GM18498 (cell line): ENCODE measurements at regions not wholly inside any gene's neighbourhood (a gene's known extent, or its start where the extent isn't known, plus 50 kb on each side); places are given as distances from the start of the nearest gene placed in this dataset.
A peak's percentile ranks its signal among the peaks of the same experiment; 100 is the strongest.
"Not testable (repeated sequence)": the region's sequence is repeated elsewhere in the genome, so short reads cannot be mapped to it uniquely, and the experiment has no call there.

ENCODE experiments used
- ATAC-seq: cut with Tn5 transposase; IDR thresholded peaks from one replicate; pipeline ENCODE4 v1.9.1; 2021; ENCODE audit warnings: mild to moderate bottlenecking, moderate library complexity; ENCODE audit not compliant: unreplicated experiment

GRCh38 chr7:19623676-19624075, 85.2 kb downstream of the POLR1F start:
- ATAC-seq: no peak

- ATAC-seq: no peak
Measured at GRCh38 chr7:19621740-19622139, 87.1 kb downstream of the POLR1F start.

DNA sequence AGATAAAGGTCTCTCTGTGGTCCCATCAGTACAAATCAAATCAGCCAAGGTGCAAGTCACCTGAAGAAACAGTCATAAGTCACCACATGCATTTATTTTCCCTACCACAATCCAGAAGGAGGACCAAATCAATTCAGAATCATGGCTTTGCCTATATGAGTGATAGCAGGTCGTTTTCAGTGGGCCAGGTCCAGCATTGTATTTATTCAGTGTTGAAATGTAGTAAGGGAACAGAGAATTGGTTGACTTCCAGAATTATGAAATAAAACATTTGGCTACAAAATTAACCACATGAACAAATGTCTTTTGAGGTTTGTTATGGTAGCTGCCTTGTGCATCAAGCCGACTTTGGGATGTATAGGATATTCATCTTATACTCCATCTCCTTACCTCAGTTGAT, 88.4 kb downstream of the POLR1F start:
- ATAC-seq: no peak

DNA sequence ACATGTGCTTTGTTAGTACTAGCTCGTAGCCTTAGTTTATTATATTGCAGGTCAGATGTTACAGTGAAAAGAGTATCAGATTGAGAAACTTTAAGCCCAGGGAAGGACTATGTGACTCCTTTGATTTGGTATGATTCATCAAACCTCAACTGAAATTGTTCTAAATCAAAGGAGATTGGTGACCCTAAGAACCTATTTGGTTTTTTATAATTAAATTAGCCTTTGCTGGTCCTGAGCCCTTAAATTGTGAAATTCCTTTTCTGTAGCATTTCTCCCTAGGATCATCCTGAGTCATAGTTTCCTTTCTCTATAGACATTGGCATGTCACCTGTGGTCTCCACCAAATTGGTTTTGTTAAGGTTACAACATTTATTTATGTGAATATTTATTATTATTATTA, 89.7 kb downstream of the POLR1F start:
- no peak for ATAC-seq

GRCh38 chr7:19617901-19618300, 90.9 kb downstream of the POLR1F start:
- ATAC-seq: no peak

DNA sequence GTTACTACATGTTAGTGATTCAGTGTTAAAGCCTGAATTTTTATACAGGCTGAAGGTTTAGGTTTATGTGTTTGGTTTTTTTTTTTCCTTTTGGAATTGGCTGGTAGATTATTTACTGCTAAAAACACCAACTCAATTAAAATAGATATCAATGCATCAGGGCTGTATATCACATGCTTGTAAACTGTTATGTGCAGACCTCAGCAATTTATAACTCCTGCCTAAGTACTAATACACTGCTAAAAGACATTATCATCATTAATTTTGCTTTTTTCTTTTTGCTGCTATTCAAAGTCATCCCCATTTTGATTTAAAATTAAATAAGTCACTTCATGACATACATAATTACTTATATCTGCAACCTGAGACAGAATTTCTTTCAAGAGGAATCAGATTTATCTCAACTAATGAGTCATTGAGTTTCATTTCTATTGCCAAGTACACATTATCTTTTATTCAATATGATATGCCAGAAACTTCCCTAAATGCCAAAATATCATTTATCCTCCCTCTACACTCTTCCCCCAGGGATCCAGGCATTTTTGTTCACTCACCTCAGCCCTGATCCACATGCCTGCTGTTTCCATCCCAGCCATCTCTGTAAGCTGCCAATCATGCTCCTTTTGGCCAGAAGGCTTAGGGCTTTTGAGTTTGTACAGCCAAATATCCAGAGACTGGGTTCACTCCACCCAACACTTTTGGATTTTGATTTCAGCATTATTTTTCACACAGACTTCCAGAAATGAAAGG, 98.5 kb downstream of the POLR1F start:
- no peak for ATAC-seq

- no peak for ATAC-seq
Measured at GRCh38 chr7:19589446-19589845, 119.4 kb downstream of the POLR1F start.

GRCh38 chr7:19587291-19587690, 121.5 kb downstream of the POLR1F start:
- peak; percentile 66 for ATAC-seq

DNA sequence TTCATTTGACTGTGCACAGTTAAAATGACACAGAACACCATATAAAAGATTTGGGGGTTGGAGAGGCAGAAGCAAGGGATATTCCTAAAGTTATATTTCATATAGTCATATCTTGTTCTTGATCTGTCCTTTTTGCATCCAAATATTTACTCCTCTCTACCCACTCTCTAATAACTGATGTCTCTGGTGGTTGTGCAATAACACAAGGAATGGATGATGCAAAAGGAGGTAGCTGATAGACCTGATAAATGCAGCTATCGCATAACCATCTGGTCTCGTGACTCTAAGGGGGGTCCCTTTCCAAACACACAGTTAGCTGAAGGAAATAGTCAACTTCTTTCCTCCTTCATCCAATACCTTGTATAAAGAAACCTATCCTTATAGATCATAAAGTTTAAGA, 123.1 kb downstream of the POLR1F start:
- ATAC-seq: no peak

- ATAC-seq: no peak
Measured at GRCh38 chr7:19575909-19576557, 132.8 kb downstream of the POLR1F start.

DNA sequence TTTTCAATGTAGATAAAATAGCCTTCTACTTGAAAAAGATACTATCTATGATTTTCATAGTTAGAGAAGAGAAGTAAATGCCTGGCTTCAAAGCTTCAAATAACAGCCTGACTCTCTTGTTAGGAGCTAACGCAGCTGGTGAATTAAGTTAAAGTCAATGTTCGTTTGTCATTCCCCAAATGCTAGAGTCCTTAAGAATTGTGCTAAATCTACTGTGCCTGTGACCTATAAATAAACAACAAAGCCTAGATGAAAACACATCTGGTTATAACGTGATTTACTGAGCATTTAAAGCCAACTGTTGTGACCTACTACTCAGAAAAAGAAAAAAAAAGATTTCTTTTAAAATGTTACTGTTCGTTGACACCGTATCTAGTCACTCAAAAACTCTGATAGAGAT, 134.7 kb downstream of the POLR1F start:
- no peak for ATAC-seq

- no peak for ATAC-seq
Measured at GRCh38 chr7:19572566-19572965, 136.3 kb downstream of the POLR1F start.

- ATAC-seq: no peak
Measured at GRCh38 chr7:19567011-19567410, 141.8 kb downstream of the POLR1F start.

- ATAC-seq: no peak
Measured at GRCh38 chr7:19565602-19566001, 143.2 kb downstream of the POLR1F start.

DNA sequence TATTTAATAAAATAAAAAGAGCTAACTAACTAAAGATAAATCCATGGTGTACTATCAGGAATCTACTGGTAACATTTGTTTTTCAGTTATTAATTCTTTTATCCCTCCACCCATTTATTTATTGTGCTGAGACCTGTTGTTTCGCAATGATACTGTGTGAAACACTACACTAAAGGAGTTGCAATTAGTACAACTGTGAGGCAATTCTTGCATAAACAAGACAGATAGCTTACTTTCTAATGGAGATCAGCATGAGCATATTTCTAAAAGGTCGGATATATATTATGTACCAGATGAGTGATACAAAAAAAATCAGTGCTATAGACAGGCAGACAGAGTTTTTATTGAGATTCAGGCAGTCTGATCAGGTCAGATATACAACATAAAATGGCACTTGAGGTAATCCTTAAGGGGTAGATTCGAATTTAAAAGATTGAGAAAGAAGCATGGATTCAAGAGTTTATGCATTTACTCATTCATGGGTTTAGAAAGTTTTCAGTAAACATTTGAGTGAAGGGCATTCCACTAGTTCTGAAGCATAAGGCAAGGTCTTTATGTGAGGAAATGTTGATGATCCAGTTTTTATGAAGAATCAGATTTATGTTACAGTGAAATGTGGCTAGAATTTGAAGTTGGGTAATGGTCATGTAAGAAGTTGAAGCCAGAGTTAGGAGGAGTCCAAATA, 147.6 kb downstream of the POLR1F start:
- ATAC-seq: no peak

DNA sequence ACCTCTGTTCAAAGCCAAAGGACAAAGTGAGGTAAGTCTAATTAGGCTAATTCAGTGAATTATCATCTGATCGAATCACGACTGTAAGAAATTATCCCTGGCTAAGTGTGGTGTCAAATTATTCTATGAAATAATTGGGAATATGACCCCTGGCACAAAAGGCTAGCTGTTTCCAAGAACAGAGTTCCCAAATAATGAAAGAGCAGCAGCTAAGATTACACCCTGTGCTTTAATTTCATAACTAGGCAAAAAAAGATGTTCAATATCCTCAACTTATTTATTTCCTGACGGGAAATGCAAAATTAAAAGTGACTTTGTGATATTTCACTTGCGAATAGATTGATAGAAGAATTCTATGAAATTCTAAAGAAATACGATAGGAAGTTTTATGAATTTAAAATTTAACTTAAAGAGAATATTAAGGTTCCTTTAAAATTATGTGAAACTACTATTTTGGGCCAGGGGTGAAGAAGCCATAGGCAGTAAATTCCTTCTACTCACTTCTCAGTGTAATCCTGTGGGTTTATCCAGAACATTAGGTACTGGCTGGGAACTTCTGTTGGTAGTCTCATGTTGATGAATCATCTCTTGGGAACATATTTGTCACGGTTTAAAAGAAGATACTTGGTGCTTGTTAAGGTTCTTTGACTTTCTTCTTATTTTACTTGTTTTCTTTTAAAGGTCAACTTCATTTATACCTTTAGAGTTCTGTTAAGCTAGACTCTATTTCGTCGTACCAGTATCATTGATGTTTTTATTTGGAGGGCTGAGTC, 148.5 kb downstream of the POLR1F start:
- ATAC-seq: no peak

DNA sequence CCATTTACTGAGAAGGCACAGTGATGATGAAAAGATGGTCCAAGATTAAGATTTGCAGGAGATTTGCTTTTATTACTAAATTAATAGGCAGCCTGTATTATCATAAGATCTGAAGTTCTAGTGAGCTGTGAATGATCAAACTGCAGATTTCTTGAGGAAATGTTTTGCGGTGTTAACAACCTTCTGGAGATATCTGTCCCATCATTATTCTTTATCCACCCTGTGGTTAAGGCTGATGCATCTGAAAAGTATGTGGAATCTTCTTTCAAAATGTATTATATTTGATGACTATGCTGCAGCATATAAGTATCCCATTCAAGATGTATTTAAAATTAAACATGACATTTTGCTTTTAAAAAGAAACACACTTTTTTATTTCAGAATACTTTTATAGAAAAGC, 150.3 kb downstream of the POLR1F start:
- ATAC-seq: no peak

- ATAC-seq: no peak
Measured at GRCh38 chr7:19557726-19558465, 150.9 kb downstream of the POLR1F start.

DNA sequence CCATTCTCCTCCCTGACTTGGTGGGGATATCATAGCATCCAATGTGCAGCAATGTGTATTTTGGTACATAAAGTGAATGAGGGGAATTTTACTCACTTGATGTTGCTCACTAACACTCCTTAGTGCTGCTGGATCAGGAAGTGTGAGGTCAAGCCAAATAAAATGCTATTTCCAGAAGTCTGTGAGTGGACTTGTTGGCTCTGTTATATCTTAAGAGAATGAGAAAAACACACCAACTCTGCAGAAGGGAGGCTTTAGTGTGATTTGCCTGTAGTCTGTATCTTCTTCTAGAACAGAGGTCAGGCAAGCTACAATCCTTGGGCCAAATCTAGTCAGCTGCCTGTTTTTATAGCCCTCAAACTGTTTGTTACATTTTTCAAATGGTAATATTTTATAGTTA, 154.3 kb downstream of the POLR1F start:
- no peak for ATAC-seq

DNA sequence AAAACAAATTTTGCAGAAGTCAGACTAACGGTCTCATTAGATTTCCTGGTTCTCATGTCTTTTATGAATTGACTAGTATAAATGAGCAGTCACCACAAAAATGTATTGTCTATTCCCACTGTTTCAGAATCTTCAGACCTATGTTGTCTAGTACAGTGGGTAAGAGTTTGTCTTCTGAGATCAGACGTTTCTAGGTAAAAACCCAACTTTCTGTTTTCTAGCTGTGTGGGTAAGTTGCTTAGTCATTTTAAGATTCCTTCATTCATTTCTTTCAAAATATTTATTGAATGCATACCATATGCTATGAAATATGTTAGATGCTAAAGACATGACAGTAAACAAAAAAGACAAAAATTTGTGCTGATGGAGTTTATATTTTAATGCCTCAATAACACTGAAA, 156.3 kb downstream of the POLR1F start:
- no peak for ATAC-seq

DNA sequence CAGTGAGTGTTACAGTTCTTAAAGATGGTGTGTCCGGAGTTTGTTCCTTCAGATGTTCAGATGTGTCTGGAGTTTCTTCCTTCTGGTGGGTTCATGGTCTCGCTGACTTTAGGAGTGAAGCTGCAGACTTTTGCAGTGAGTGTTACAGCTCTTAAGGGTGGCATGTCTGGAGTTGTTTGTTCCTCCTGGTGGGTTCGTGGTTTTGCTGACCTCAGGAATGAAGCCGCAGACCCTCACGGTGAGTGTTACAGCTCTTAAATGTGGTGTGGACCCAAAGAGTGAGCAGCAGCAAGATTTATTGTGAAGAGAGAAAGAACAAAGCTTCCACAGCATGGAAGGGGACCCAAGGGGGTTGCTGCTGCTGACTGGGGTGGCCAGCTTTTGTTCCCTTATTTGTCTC, 159.6 kb downstream of the POLR1F start:
- not testable (repeated sequence) for ATAC-seq
